Erythroblast (primary cell): ENCODE measurements at regions not wholly inside any gene's neighbourhood (a gene's known extent, or its start where the extent isn't known, plus 50 kb on each side); places are given as distances from the start of the nearest gene placed in this dataset.

Experiments used
- GATA1 ChIP-seq: IDR thresholded peaks from 2 replicates; pipeline ENCODE4 v1.6.1; 2011; ENCODE audit warnings: low read depth, mild to moderate bottlenecking, control low read depth, low read length, moderate library complexity
- POLR2A ChIP-seq: IDR thresholded peaks from 2 replicates; pipeline ENCODE4 v1.6.1; 2011; ENCODE audit warnings: mild to moderate bottlenecking, low read length

- TF ChIP-seq GATA1, result no peak
- no peak for TF ChIP-seq POLR2A
Observed at GRCh38 chr3:144296808-144297207, 325.2 kb downstream of the DIPK2A start.
